SK-N-SH treated with all-trans-retinoic acid at 6 μM for 48 hours (cell line): ENCODE measurements at regions not wholly inside any gene's neighbourhood (a gene's known extent, or its start where the extent isn't known, plus 50 kb on each side); places are given as distances from the start of the nearest gene placed in this dataset.
"Not testable (repeated sequence)": the region's sequence is repeated elsewhere in the genome, so short reads cannot be mapped to it uniquely, and the experiment has no call there.

Experiments used
- ATAC-seq: fragments of 200-7000 bp; cut with Tn5 transposase; 3 replicates; pipeline ENCODE4 v1.9.1; 2020; ENCODE audit warnings: mild to moderate bottlenecking, moderate library complexity
- ARNTL ChIP-seq: fragments of 450-650 bp; formaldehyde crosslinking; IDR thresholded peaks from 2 replicates; pipeline ENCODE4 v1.5.0; 2020; ENCODE audit warnings: low read depth, mild to moderate bottlenecking, moderate library complexity, borderline replicate concordance
- BACH2 ChIP-seq: fragments of 250-450 bp; sonication (Bioruptor Pico); IDR thresholded peaks from 2 replicates; pipeline ENCODE4 v1.9.0; 2021; ENCODE audit warnings: mild to moderate bottlenecking, borderline replicate concordance
- CSDC2 ChIP-seq: fragments of 250-450 bp; sonication (Bioruptor Pico); IDR thresholded peaks from 2 replicates; pipeline ENCODE4 v1.5.0; 2020; ENCODE audit warnings: mild to moderate bottlenecking, moderate library complexity
- ESRRG ChIP-seq: fragments of 250-450 bp; sonication (Bioruptor Pico); IDR thresholded peaks from 2 replicates; pipeline ENCODE4 v1.6.1; 2021; ENCODE audit warnings: mild to moderate bottlenecking
- GLIS3 ChIP-seq: fragments of 250-450 bp; sonication (Bioruptor Pico); IDR thresholded peaks from 2 replicates; pipeline ENCODE4 v1.5.0; 2020; ENCODE audit warnings: mild to moderate bottlenecking, moderate library complexity
- PATZ1 ChIP-seq: fragments of 250-450 bp; sonication (Bioruptor Pico); IDR thresholded peaks from 2 replicates; pipeline ENCODE4 v1.8.0; 2020; ENCODE audit warnings: mild to moderate bottlenecking, moderate library complexity, borderline replicate concordance
- POU6F1 ChIP-seq: fragments of 250-450 bp; sonication (Bioruptor Pico); IDR thresholded peaks from 2 replicates; pipeline ENCODE4 v1.8.0; 2021; ENCODE audit warnings: low read depth, mild to moderate bottlenecking, moderate library complexity, borderline replicate concordance
- PPARA ChIP-seq: fragments of 250-450 bp; sonication (Bioruptor Pico); IDR thresholded peaks from 2 replicates; pipeline ENCODE4 v1.5.0; 2020; ENCODE audit warnings: mild to moderate bottlenecking, borderline replicate concordance
- RARB ChIP-seq: fragments of 250-450 bp; sonication (Bioruptor Pico); IDR thresholded peaks from 2 replicates; pipeline ENCODE4 v1.8.0; 2021; ENCODE audit warnings: mild to moderate bottlenecking, moderate library complexity
- SNAI2 ChIP-seq: fragments of 250-450 bp; sonication (Bioruptor Pico); IDR thresholded peaks from 2 replicates; pipeline ENCODE4 v1.5.0; 2020; ENCODE audit warnings: mild to moderate bottlenecking, moderate library complexity
- TSHZ2 ChIP-seq: fragments of 250-450 bp; sonication (Bioruptor Pico); IDR thresholded peaks from 2 replicates; pipeline ENCODE4 v1.5.0; 2020; ENCODE audit warnings: mild to moderate bottlenecking, moderate library complexity
- ZFP3 ChIP-seq: fragments of 250-450 bp; sonication (Bioruptor Pico); IDR thresholded peaks from 2 replicates; pipeline ENCODE4 v1.5.0; 2020; ENCODE audit warnings: mild to moderate bottlenecking, moderate library complexity
- ZNF565 ChIP-seq: fragments of 450-650 bp; formaldehyde crosslinking; conservative IDR thresholded peaks from 2 replicates; pipeline ENCODE4 v1.5.0; 2020; ENCODE audit warnings: low read depth, mild to moderate bottlenecking, moderate library complexity

GRCh38 chr6:139446768-139447655, 72.6 kb upstream of the CITED2 start:
- ATAC-seq: no peak
- no peak for TF ChIP-seq GLIS3 (CRISPR knock-in tag)
- TF ChIP-seq PPARA (CRISPR knock-in tag): no peak
- no peak for TF ChIP-seq CSDC2 (CRISPR knock-in tag)
- TF ChIP-seq TSHZ2 (CRISPR knock-in tag): no peak
- no peak for TF ChIP-seq BACH2 (CRISPR knock-in tag)
- TF ChIP-seq POU6F1 (CRISPR knock-in tag): no peak

- no peak for ATAC-seq
- TF ChIP-seq RARB (CRISPR knock-in tag) (no peak), ARNTL (CRISPR knock-in tag) (no peak), ZNF565 (CRISPR knock-in tag) (no peak), CSDC2 (CRISPR knock-in tag) (no peak)
Observed at GRCh38 chr6:139446138-139446715, 71.8 kb upstream of the CITED2 start.

GRCh38 chr6:139444273-139444787, 69.9 kb upstream of the CITED2 start:
- ATAC-seq: not testable (repeated sequence)

- no peak for TF ChIP-seq BACH2 (CRISPR knock-in tag)
- TF ChIP-seq ZFP3 (CRISPR knock-in tag): no peak
- TF ChIP-seq POU6F1 (CRISPR knock-in tag): no peak
- no peak for TF ChIP-seq PATZ1 (CRISPR knock-in tag)
- no peak for TF ChIP-seq ESRRG (CRISPR knock-in tag)
- no peak for TF ChIP-seq ARNTL (CRISPR knock-in tag)
- TF ChIP-seq RARB (CRISPR knock-in tag): no peak
- TF ChIP-seq SNAI2 (CRISPR knock-in tag): no peak
- TF ChIP-seq CSDC2 (CRISPR knock-in tag): no peak
- TF ChIP-seq, all 23 proteins: peak for 0
- peak; percentile 71 for ATAC-seq
Observed at GRCh38 chr6:139443231-139444112, 69.0 kb upstream of the CITED2 start.
